ENCODE measurements at regions not wholly inside any gene's neighbourhood (a gene's known extent, or its start where the extent isn't known, plus 50 kb on each side); places are given as distances from the start of the nearest gene placed in this dataset.

- no peak for TF ChIP-seq CTCF (IDR thresholded peaks at IDR 0.05; ENCODE audit: insufficient read depth, low read length, poor library complexity, severe bottlenecking)
- no peak for TF ChIP-seq EZH2phosphoT487 (conservative IDR thresholded peaks at IDR 0.05; ENCODE audit: low read length)
Observed at GRCh38 chr14:37855871-37856270, 260.4 kb downstream of the TTC6 start.
